HPDE6-E6E7 (cell line): ENCODE measurements at regions not wholly inside any gene's neighbourhood (a gene's known extent, or its start where the extent isn't known, plus 50 kb on each side); places are given as distances from the start of the nearest gene placed in this dataset.
"Not testable (repeated sequence)": the region's sequence is repeated elsewhere in the genome, so short reads cannot be mapped to it uniquely, and the experiment has no call there.

ENCODE experiments used
- DNase-seq: peaks from one replicate; pipeline ENCODE4 v3.0.0; 2011; ENCODE audit warnings: missing footprints; ENCODE audit errors: extremely low spot score

DNA sequence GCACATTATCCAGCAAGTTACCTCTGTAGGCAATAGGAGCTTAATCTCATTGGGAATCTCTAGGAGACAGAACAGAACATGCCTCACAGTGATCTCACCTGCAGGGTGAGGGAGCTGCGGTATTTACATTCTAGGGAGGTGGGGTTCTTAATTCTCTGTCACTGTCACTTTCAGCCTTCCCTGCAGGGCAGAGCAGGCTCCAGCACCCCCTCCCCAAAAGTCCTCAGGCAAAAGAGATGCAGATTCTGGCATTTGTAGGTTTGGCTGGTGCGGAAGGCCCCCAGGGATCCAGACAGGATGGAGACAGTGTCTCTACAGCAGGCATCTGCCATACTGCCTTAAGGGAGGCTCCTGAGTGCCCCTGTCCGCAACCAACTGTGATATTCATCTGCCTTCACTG, 166.4 kb upstream of the ATP6AP2 start:
- no peak for DNase-seq

DNA sequence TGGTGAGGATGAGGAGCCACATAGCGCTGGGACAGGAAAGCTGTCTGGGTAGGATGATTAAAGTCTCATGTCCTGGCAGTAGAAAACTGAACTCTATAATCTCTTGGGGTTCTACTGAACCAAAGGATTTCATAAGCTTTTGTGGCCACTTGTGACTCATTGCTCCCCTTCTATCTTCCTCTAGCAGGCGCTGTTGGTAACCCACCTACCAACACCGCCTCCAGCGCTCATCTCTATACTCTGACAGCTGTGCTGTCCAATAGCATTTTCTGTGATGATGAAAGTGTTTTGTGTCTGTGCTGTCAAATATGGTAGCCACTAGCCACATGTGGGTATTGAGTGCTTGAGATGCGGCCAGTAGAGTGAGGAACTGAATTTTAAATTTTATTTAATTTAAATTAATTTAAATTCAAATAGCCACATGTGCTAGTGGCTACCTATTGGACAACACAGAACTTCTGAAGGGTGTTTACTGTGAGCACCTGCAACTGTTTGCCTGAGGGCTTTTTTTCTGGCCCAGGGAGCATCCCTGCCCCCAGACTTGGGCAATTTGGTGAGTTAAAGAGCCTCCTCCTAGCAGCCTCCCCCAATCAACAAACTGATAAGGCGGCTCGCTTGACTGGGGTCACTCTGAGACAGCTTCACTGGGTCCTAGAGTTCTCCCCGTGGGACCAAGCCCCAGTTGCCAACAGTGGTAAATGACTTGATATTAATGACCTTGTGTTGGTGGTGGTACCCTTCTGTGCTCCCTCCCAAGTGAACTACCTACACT, 169.2 kb upstream of the ATP6AP2 start:
- no peak for DNase-seq

DNA sequence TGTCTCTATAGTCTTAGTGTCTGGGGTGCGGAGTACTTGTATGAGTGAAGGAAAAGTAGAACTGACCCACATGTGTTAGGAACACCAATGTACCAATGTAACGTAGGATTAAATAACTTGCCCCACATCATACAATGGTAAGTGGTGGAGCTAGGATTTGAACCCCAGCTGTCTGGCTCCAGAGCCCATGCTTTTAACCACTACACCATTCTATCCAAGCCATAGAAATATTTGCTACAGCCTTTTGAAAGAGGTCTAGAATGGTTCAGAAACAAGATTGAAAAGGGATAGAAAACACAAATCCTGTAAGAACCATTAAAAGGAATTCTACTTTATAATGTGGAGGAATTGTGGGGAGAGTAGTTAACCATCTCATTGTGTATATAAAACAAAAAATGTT, 169.9 kb upstream of the ATP6AP2 start:
- no peak for DNase-seq

GRCh38 chrX:40406330-40406859, 174.4 kb upstream of the ATP6AP2 start:
- no peak for DNase-seq

DNA sequence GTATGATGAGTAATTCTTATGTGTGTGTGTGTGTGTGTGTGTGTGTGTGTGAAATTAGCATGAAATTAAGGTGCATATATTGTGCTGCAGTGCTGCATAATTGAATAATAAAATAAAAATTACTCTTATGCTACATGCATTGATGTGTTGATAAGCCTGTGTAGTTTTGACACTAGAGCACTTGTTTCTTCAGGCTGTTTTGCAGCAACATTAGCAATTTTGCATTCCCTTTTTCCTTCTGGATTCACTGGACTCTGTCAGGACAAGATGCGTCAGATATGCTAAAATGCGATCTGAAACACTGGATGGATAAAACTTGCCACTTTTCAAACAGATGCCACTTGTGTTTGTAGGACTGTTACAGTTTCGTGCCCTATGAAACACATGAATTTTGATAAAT, 175.4 kb upstream of the ATP6AP2 start:
- no peak for DNase-seq

- no peak for DNase-seq
Measured at GRCh38 chrX:40403757-40404156, 177.0 kb upstream of the ATP6AP2 start.

GRCh38 chrX:40402831-40403533, 177.8 kb upstream of the ATP6AP2 start:
- no peak for DNase-seq

DNA sequence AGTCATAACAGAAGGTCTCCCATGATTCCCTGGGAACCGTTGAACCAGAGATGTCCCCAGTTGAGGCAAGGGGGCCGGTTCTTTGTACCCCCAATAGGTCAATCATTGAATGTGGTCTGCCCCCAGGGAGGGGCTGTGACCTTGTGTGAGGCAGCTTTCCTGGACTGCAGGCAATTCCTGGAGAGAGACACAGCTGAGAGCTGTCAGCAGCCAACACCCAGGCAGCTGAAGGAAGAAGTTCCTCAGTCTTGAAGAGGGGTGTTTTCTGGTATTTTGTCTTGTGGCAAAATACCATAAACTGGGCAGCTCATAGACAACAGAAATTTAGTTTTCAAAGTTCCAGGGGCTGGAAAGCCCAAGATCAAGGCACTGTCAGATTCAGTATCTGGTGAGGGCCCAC, 185.7 kb upstream of the ATP6AP2 start:
- no peak for DNase-seq

- DNase-seq: no peak
Measured at GRCh38 chrX:40394302-40394701, 186.5 kb upstream of the ATP6AP2 start.

DNA sequence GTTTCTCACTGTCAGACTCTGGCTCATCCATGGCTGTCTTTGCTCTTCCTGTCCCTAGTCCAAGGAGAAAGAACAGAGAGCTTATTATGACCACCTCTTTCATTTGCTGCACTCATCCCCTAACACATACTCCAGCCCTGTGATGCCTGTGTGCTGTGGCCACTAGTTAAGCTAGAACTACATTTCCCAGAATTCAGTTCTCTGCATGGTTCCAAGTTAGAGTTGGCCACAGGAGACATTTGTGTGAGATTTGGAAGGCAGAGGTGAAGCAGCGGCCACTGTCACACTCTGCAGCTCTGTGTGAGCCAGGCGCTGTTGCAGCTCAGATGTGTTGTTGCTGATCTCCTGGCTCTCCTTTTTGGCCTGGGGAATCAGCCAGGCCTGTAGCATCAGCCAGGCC, 188.2 kb upstream of the ATP6AP2 start:
- DNase-seq: no peak

- no peak for DNase-seq
Measured at GRCh38 chrX:40391662-40392061, 189.1 kb upstream of the ATP6AP2 start.

DNA sequence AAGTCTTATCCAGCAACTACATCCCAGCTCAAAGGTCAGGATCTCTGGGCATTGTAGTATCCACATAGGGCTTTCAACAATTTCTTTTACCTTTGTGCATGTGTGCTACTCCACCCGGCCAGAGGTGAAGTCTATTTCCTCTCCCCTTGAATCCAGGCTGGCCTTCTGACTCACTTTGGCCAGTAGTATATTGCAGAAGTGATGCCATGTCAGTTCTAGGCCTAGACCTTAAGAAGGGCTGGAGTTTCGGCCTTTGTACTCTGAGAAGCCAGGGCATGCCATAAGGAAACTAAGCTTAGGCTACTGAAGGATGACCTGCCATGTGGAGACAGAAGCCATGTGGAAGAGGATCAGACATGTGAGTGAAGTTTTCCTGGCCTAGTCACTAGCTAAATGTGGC, 191.2 kb upstream of the ATP6AP2 start:
- DNase-seq: no peak

- no peak for DNase-seq
Measured at GRCh38 chrX:40388441-40388840, 192.3 kb upstream of the ATP6AP2 start.

- not testable (repeated sequence) for DNase-seq
Measured at GRCh38 chrX:40387869-40388268, 192.9 kb upstream of the ATP6AP2 start.

GRCh38 chrX:40387311-40387710, 193.5 kb upstream of the ATP6AP2 start:
- DNase-seq: not testable (repeated sequence)

GRCh38 chrX:40385682-40386081, 195.1 kb upstream of the ATP6AP2 start:
- no peak for DNase-seq

GRCh38 chrX:40385256-40385655, 195.5 kb upstream of the ATP6AP2 start:
- no peak for DNase-seq

DNA sequence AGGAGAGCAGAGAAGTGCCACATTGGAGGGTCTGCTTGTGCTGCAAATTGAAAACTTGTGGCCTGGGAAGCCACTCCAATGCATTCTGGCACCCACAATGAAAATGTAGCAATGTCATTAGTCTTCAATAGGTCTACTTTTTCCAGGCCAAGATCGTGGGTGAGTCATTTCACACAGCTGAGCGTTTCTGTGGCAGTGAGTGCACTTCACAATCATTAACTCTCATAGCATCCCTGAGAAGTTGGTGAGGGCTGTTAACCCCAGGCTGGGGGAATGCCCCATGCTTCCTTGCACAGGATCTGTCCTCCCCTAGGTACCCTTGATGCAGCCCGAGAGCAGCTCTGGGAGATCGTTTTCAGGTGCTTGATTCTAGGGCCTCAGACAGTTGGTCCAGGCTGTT, 196.8 kb upstream of the ATP6AP2 start:
- DNase-seq: no peak

DNA sequence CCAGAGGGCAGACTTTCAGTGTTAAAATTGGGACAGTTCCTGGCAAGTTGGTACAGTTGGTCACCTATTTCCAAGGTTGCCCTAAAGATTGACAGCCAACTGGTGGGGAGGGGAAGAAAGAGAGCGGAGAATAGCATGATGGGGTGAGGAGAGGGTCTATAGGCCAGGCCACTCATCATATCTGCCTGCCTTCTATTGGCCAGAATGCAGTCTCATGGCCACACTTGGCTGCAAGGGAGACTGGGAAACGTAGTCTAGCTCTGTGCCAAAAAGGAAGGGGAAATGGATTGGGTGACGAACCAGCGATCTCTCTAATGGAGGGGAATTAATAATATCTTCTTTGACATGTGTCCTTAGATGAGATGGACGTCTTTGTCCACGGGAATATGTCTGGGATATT, 197.4 kb upstream of the ATP6AP2 start:
- DNase-seq: no peak

GRCh38 chrX:40380655-40381488, 199.9 kb upstream of the ATP6AP2 start:
- DNase-seq: no peak

GRCh38 chrX:40377684-40378083, 203.1 kb upstream of the ATP6AP2 start:
- DNase-seq: no peak

DNA sequence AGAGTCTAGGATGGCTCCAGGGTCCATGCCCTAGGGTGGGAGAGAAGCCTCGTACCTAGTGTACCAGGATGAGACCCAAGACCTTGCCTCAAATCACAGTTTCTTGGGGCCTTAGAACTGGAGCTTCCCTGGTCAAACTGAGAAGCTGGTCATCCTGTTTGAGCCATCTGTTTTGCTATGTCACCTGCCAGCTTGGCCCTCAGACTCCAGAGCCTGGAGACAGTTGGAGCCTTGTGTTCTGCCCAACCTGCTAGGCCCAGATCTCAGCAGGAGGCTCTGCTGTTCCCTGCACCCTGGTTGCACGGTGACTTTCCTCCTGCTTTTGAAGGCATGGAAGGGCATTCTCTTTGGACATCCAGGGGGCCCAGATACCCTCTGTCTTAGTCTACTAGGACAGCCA, 206.3 kb upstream of the ATP6AP2 start:
- no peak for DNase-seq
